ENCODE measurements at regions not wholly inside any gene's neighbourhood (a gene's known extent, or its start where the extent isn't known, plus 50 kb on each side); places are given as distances from the start of the nearest gene placed in this dataset.
"Not testable (repeated sequence)": the region's sequence is repeated elsewhere in the genome, so short reads cannot be mapped to it uniquely, and the experiment has no call there.

- not testable (repeated sequence) for H2BK12ac ChIP-seq (ENCODE audit: low read length); H3K23ac ChIP-seq (ENCODE audit: low read depth, low read length, poor library complexity); H3K9ac ChIP-seq (ENCODE audit: low read depth, low read length, poor library complexity); H2BK5ac ChIP-seq (ENCODE audit: low read length); H3K9me3 ChIP-seq (replicated peaks in 1 of 2; ENCODE audit: control insufficient read depth in 2 of 2, insufficient read depth in 1 of 2, low read depth in 1 of 2, low read length in 2 of 2); H3K14ac ChIP-seq (ENCODE audit: low read length); H2AK5ac ChIP-seq (ENCODE audit: low read depth, low read length); H3K4ac ChIP-seq (ENCODE audit: low read length); H4K91ac ChIP-seq (ENCODE audit: low read depth, low read length, poor library complexity); H3K4me3 ChIP-seq (ENCODE audit: low read length in 2 of 2); H3K27me3 ChIP-seq (ENCODE audit: control insufficient read depth in 3 of 3, insufficient read depth in 3 of 3, low read depth in 1 of 3, low read length in 3 of 3); H3K4me2 ChIP-seq (ENCODE audit: insufficient read depth, low read length, poor library complexity, severe bottlenecking); H3K27ac ChIP-seq (replicated peaks; ENCODE audit: low read length); H3K79me1 ChIP-seq (ENCODE audit: low read depth, low read length); H2BK15ac ChIP-seq (ENCODE audit: low read length); H3K4me1 ChIP-seq (ENCODE audit: control insufficient read depth in 2 of 2, insufficient read depth in 1 of 2, low read depth in 1 of 2, low read length in 2 of 2); H4K8ac ChIP-seq (ENCODE audit: low read depth, low read length); H2BK120ac ChIP-seq (ENCODE audit: low read depth, low read length); DNase-seq (ENCODE audit: low spot score); H2AFZ ChIP-seq (ENCODE audit: low read length); H3K18ac ChIP-seq (ENCODE audit: low read length); H3K36me3 ChIP-seq (replicated peaks in 1 of 2; ENCODE audit: control insufficient read depth in 2 of 2, insufficient read depth in 2 of 2, low read length in 2 of 2)
- no CpG with 5 or more reads among the region's 2 CpGs for WGBS, 2 donors (ENCODE audit: extremely low coverage in 2 of 2, insufficient read length in 2 of 2, insufficient replicate concordance in 1 of 2)
Observed at GRCh38 chr4:138779761-138780160, 235.8 kb upstream of the NOCT start.

GRCh38 chr4:138775890-138776289 lies 239.7 kb upstream of the NOCT start:
- Histone ChIP-seq H2BK12ac (ENCODE audit: low read length) (no peak overlapping the region), H4K8ac (ENCODE audit: low read depth, low read length) (no peak overlapping the region), H3K23ac (ENCODE audit: low read depth, low read length, poor library complexity) (no peak overlapping the region), H3K36me3 (replicated peaks in 1 of 2; ENCODE audit: control insufficient read depth in 2 of 2, insufficient read depth in 2 of 2, low read length in 2 of 2) (no peaks in the 10 kb centered on the region), H3K4me3 (ENCODE audit: low read length in 2 of 2) (no peak overlapping the region), H3K27me3 (ENCODE audit: control insufficient read depth in 3 of 3, insufficient read depth in 3 of 3, low read depth in 1 of 3, low read length in 3 of 3) (no peaks in the 10 kb centered on the region), H4K91ac (ENCODE audit: low read depth, low read length, poor library complexity) (no peak overlapping the region), H3K4me1 (ENCODE audit: control insufficient read depth in 2 of 2, insufficient read depth in 1 of 2, low read depth in 1 of 2, low read length in 2 of 2) (peaks cover 0 to 4% of the 10 kb centered on the region in 2 donors), H3K79me1 (ENCODE audit: low read depth, low read length) (no peaks in the 10 kb centered on the region), H3K4ac (ENCODE audit: low read length) (no peak overlapping the region), H2BK120ac (ENCODE audit: low read depth, low read length) (no peak overlapping the region), H3K18ac (ENCODE audit: low read length) (no peak overlapping the region), H3K4me2 (ENCODE audit: insufficient read depth, low read length, poor library complexity, severe bottlenecking) (no peak overlapping the region), H2AFZ (ENCODE audit: low read length) (peak overlapping the region; percentile 60), H2AK5ac (ENCODE audit: low read depth, low read length) (no peak overlapping the region), H3K14ac (ENCODE audit: low read length) (no peak overlapping the region), H2BK15ac (ENCODE audit: low read length) (no peak overlapping the region), H3K9ac (ENCODE audit: low read depth, low read length, poor library complexity) (no peak overlapping the region), H2BK5ac (ENCODE audit: low read length) (no peak overlapping the region), H3K9me3 (replicated peaks in 1 of 2; ENCODE audit: control insufficient read depth in 2 of 2, insufficient read depth in 1 of 2, low read depth in 1 of 2, low read length in 2 of 2) (no peaks in the 10 kb centered on the region), H3K27ac (replicated peaks; ENCODE audit: low read length) (no peak overlapping the region)
- no CpG with 5 or more reads among the region's 6 CpGs for WGBS, 2 donors (ENCODE audit: extremely low coverage in 2 of 2, insufficient read length in 2 of 2, insufficient replicate concordance in 1 of 2)
- no peak for DNase-seq (ENCODE audit: low spot score)

GRCh38 chr4:138775489-138775888 lies 240.1 kb upstream of the NOCT start:
- no peak overlapping the region for H2BK120ac ChIP-seq (ENCODE audit: low read depth, low read length)
- no peak overlapping the region for H2BK5ac ChIP-seq (ENCODE audit: low read length)
- no peak overlapping the region for H4K91ac ChIP-seq (ENCODE audit: low read depth, low read length, poor library complexity)
- no peak overlapping the region for H2AK5ac ChIP-seq (ENCODE audit: low read depth, low read length)
- no peaks in the 10 kb centered on the region for H3K27me3 ChIP-seq (ENCODE audit: control insufficient read depth in 3 of 3, insufficient read depth in 3 of 3, low read depth in 1 of 3, low read length in 3 of 3)
- no peak overlapping the region for H2BK12ac ChIP-seq (ENCODE audit: low read length)
- no peak overlapping the region for H3K23ac ChIP-seq (ENCODE audit: low read depth, low read length, poor library complexity)
- no peak overlapping the region for H4K8ac ChIP-seq (ENCODE audit: low read depth, low read length)
- WGBS, 2 donors (ENCODE audit: extremely low coverage in 2 of 2, insufficient read length in 2 of 2, insufficient replicate concordance in 1 of 2): no CpG with 5 or more reads among the region's 3 CpGs
- no peak overlapping the region for H3K9ac ChIP-seq (ENCODE audit: low read depth, low read length, poor library complexity)
- no peak overlapping the region for H2BK15ac ChIP-seq (ENCODE audit: low read length)
- DNase-seq (ENCODE audit: low spot score): no peak
- H3K36me3 ChIP-seq (replicated peaks in 1 of 2; ENCODE audit: control insufficient read depth in 2 of 2, insufficient read depth in 2 of 2, low read length in 2 of 2): no peaks in the 10 kb centered on the region
- H3K9me3 ChIP-seq (replicated peaks in 1 of 2; ENCODE audit: control insufficient read depth in 2 of 2, insufficient read depth in 1 of 2, low read depth in 1 of 2, low read length in 2 of 2): no peaks in the 10 kb centered on the region
- peak overlapping the region; percentile 60 for H2AFZ ChIP-seq (ENCODE audit: low read length)
- H3K27ac ChIP-seq (replicated peaks; ENCODE audit: low read length): no peak overlapping the region
- H3K18ac ChIP-seq (ENCODE audit: low read length): no peak overlapping the region
- peaks cover 0 to 4% of the 10 kb centered on the region in 2 donors for H3K4me1 ChIP-seq (ENCODE audit: control insufficient read depth in 2 of 2, insufficient read depth in 1 of 2, low read depth in 1 of 2, low read length in 2 of 2)
- H3K14ac ChIP-seq (ENCODE audit: low read length): no peak overlapping the region
- H3K4me2 ChIP-seq (ENCODE audit: insufficient read depth, low read length, poor library complexity, severe bottlenecking): no peak overlapping the region
- H3K4me3 ChIP-seq (ENCODE audit: low read length in 2 of 2): no peak overlapping the region
- H3K4ac ChIP-seq (ENCODE audit: low read length): no peak overlapping the region
- H3K79me1 ChIP-seq (ENCODE audit: low read depth, low read length): no peaks in the 10 kb centered on the region

- H4K8ac ChIP-seq (ENCODE audit: low read depth, low read length): no peak overlapping the region
- H2BK15ac ChIP-seq (ENCODE audit: low read length): no peak overlapping the region
- no peak for DNase-seq (ENCODE audit: low spot score)
- no peak overlapping the region for H2BK12ac ChIP-seq (ENCODE audit: low read length)
- H2BK5ac ChIP-seq (ENCODE audit: low read length): no peak overlapping the region
- WGBS, 2 donors (ENCODE audit: extremely low coverage in 2 of 2, insufficient read length in 2 of 2, insufficient replicate concordance in 1 of 2): no CpG with 5 or more reads among the region's 4 CpGs
- H3K4me2 ChIP-seq (ENCODE audit: insufficient read depth, low read length, poor library complexity, severe bottlenecking): no peak overlapping the region
- no peaks in the 10 kb centered on the region for H3K27me3 ChIP-seq (ENCODE audit: control insufficient read depth in 3 of 3, insufficient read depth in 3 of 3, low read depth in 1 of 3, low read length in 3 of 3)
- no peaks in the 10 kb centered on the region for H3K79me1 ChIP-seq (ENCODE audit: low read depth, low read length)
- H3K23ac ChIP-seq (ENCODE audit: low read depth, low read length, poor library complexity): no peak overlapping the region
- no peak overlapping the region for H3K14ac ChIP-seq (ENCODE audit: low read length)
- no peak overlapping the region for H2AFZ ChIP-seq (ENCODE audit: low read length)
- H3K27ac ChIP-seq (replicated peaks; ENCODE audit: low read length): no peak overlapping the region
- no peaks in the 10 kb centered on the region for H3K9me3 ChIP-seq (replicated peaks in 1 of 2; ENCODE audit: control insufficient read depth in 2 of 2, insufficient read depth in 1 of 2, low read depth in 1 of 2, low read length in 2 of 2)
- no peak overlapping the region for H3K18ac ChIP-seq (ENCODE audit: low read length)
- H3K4ac ChIP-seq (ENCODE audit: low read length): no peak overlapping the region
- no peak overlapping the region for H3K9ac ChIP-seq (ENCODE audit: low read depth, low read length, poor library complexity)
- no peak overlapping the region for H3K4me3 ChIP-seq (ENCODE audit: low read length in 2 of 2)
- no peak overlapping the region for H2AK5ac ChIP-seq (ENCODE audit: low read depth, low read length)
- H3K4me1 ChIP-seq (ENCODE audit: control insufficient read depth in 2 of 2, insufficient read depth in 1 of 2, low read depth in 1 of 2, low read length in 2 of 2): peaks cover 0 to 4% of the 10 kb centered on the region in 2 donors
- H4K91ac ChIP-seq (ENCODE audit: low read depth, low read length, poor library complexity): no peak overlapping the region
- H2BK120ac ChIP-seq (ENCODE audit: low read depth, low read length): no peak overlapping the region
- H3K36me3 ChIP-seq (replicated peaks in 1 of 2; ENCODE audit: control insufficient read depth in 2 of 2, insufficient read depth in 2 of 2, low read length in 2 of 2): no peaks in the 10 kb centered on the region
Observed at GRCh38 chr4:138774940-138775339, 240.6 kb upstream of the NOCT start.

All from neuronal stem cell (in vitro differentiated cells).